Mucosa of descending colon (tissue), 3 donors: ENCODE measurements at regions not wholly inside any gene's neighbourhood (a gene's known extent, or its start where the extent isn't known, plus 50 kb on each side); places are given as distances from the start of the nearest gene placed in this dataset.
A peak's percentile ranks its signal among the peaks of the same experiment; 100 is the strongest.

Experiments
- ATAC-seq: fragments of 200-7000 bp; cut with Tn5 transposase; one replicate; pipeline ENCODE4 v1.9.1; 2020; ENCODE audit warnings: mild to moderate bottlenecking, moderate library complexity
- DNase-seq, 3 donors: peaks; one replicate each; pipeline ENCODE4 v3.0.0-alpha.2; 2020
- H3K36me3 ChIP-seq: fragments of 200-600 bp; one replicate; pipeline ENCODE4 v1.8.0; 2021; ENCODE audit warnings: low read depth, mild to moderate bottlenecking
- H3K4me1 ChIP-seq: fragments of 200-600 bp; one replicate; pipeline ENCODE4 v1.8.0; 2021; ENCODE audit warnings: low read depth, mild to moderate bottlenecking
- H3K4me3 ChIP-seq: fragments of 200-600 bp; one replicate; pipeline ENCODE4 v1.8.0; 2021; ENCODE audit warnings: mild to moderate bottlenecking
- H3K9me3 ChIP-seq: fragments of 200-600 bp; one replicate; pipeline ENCODE4 v1.8.0; 2021; ENCODE audit warnings: mild to moderate bottlenecking
- CTCF ChIP-seq: fragments of 200-600 bp; IDR thresholded peaks from one replicate; pipeline ENCODE4 v1.8.0; 2022; ENCODE audit warnings: antibody characterized with exemption, mild to moderate bottlenecking
- intact Hi-C, 2 donors: fragments of 100-400 bp; cut with DNase I in 1 of 2; cut with micrococcal nuclease in 1 of 2; formaldehyde crosslinking; loops; one replicate each; pipeline versions ENCODE4 v1.11.0 to v1.11.1; 2022; cut with DNase I, micrococcal nuclease
- donor health status: DM: no; HTN: no; CAD: no; lungs with moderate emphysema.
- donor health status: DM: no; HTN: no; CAD: no.
- donor health status: DM: no; HTN: yes; CAD: no.

- Histone ChIP-seq H3K9me3 (no peaks in the 10 kb centered on the region), H3K4me3 (no peak overlapping the region), H3K36me3 (no peaks in the 10 kb centered on the region), H3K4me1 (no peaks in the 10 kb centered on the region)
- intact Hi-C loops: no loop called here
- no peak for ATAC-seq
- no peak for DNase-seq
- TF ChIP-seq CTCF: no peak
Observed at GRCh38 chr3:153614563-153614962, 452.5 kb downstream of the RAP2B start.

GRCh38 chr3:153615863-153616262 lies 453.8 kb downstream of the RAP2B start:
- intact Hi-C loops: no loop called here
- ATAC-seq: no peak
- H3K4me3 ChIP-seq: no peak overlapping the region
- DNase-seq: no peak
- no peaks in the 10 kb centered on the region for H3K36me3 ChIP-seq
- no peaks in the 10 kb centered on the region for H3K9me3 ChIP-seq
- H3K4me1 ChIP-seq: no peaks in the 10 kb centered on the region
- TF ChIP-seq CTCF: no peak

GRCh38 chr3:153617463-153617862 lies 455.4 kb downstream of the RAP2B start:
- Histone ChIP-seq H3K4me1 (no peaks in the 10 kb centered on the region), H3K9me3 (no peaks in the 10 kb centered on the region), H3K36me3 (no peaks in the 10 kb centered on the region), H3K4me3 (no peak overlapping the region)
- ATAC-seq (no peak), DNase-seq (no peak)
- intact Hi-C loops: no loop called here
- no peak for TF ChIP-seq CTCF

GRCh38 chr3:153618176-153618575 lies 456.1 kb downstream of the RAP2B start:
- intact Hi-C loops: no loop called here
- ATAC-seq (no peak), DNase-seq (no peak)
- Histone ChIP-seq H3K36me3 (no peaks in the 10 kb centered on the region), H3K4me3 (no peak overlapping the region), H3K9me3 (no peaks in the 10 kb centered on the region), H3K4me1 (no peaks in the 10 kb centered on the region)
- no peak for TF ChIP-seq CTCF

- no peaks in the 10 kb centered on the region for H3K9me3 ChIP-seq
- H3K36me3 ChIP-seq: no peaks in the 10 kb centered on the region
- intact Hi-C loops: no loop called here
- DNase-seq: no peak
- ATAC-seq: no peak
- no peak for TF ChIP-seq CTCF
- no peaks in the 10 kb centered on the region for H3K4me1 ChIP-seq
- H3K4me3 ChIP-seq: no peak overlapping the region
Observed at GRCh38 chr3:153619268-153619667, 457.2 kb downstream of the RAP2B start.

- no peak overlapping the region for H3K4me3 ChIP-seq
- no peaks in the 10 kb centered on the region for H3K9me3 ChIP-seq
- intact Hi-C loops: no loop called here
- DNase-seq (no peak), ATAC-seq (peak; percentile 50)
- no peak for TF ChIP-seq CTCF
- no peaks in the 10 kb centered on the region for H3K4me1 ChIP-seq
- no peaks in the 10 kb centered on the region for H3K36me3 ChIP-seq
Observed at GRCh38 chr3:153621953-153622352, 459.9 kb downstream of the RAP2B start.
